OCI-LY3 (cell line): ENCODE measurements at regions not wholly inside any gene's neighbourhood (a gene's known extent, or its start where the extent isn't known, plus 50 kb on each side); places are given as distances from the start of the nearest gene placed in this dataset.

Experiments
- EZH2phosphoT487 ChIP-seq: fragments of 200-600 bp; shearing (Covaris generic); IDR thresholded peaks from 2 replicates; pipeline ENCODE4 v1.6.1; 2018; ENCODE audit warnings: antibody characterized with exemption, mixed run types, low read depth
- TF ChIP-seq, protein P1 (sequence below): fragments of 200-600, 300-600 bp; sonication (generic); IDR thresholded peaks from 2 replicates; pipeline ENCODE4 v1.5.1; 2014; ENCODE audit warnings: antibody characterized with exemption, low read length, low read depth

DNA sequence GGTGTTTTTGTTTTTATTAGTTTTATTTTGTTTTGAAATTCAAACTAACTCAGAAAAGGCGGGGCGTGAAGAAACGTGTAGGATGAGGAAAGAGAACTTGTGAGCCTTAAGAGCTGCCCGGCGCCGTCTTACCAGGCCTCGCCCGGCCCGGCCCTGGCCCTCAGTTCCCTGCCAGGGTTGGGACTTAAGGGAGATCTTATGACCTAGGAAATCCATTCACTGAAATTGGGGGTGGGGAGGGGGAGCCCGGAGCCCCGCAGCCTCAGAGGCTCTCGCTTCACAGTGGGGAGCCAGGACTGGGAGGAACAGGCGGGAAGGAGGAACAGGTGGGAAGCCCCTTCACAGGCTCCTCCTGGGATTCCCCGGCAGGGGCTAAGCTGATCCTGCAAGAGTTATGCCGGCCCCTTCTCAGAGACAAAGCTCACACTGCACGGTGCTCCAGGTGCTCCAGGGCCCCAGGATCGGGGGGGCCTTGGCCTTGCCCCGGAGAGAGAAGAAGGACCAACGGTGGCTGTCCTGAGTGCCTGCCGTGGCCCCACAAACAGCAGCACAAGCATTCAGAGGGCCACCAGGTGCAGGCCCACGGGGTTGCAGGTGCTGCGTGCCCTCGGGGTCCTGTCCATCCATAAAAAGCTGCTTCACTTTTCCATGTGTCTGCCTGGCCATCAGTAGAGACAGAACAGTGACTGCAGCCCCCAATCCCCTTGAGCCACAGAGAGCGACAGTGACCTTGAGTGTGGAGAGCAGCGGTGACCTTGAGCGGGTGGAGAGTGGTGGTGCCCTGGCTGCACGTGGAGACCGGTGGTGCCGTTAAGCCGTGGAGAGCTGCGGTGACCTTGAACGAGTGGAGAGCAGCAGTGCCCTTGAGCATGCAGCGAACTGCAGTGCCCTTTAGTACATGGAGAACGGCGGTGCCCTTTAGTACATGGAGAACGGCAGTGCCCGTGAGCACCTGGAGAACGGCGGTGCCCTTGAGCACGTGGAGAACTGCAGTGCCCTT is 152.7 kb downstream of the DLL1 start:
- TF ChIP-seq, protein P1, sequence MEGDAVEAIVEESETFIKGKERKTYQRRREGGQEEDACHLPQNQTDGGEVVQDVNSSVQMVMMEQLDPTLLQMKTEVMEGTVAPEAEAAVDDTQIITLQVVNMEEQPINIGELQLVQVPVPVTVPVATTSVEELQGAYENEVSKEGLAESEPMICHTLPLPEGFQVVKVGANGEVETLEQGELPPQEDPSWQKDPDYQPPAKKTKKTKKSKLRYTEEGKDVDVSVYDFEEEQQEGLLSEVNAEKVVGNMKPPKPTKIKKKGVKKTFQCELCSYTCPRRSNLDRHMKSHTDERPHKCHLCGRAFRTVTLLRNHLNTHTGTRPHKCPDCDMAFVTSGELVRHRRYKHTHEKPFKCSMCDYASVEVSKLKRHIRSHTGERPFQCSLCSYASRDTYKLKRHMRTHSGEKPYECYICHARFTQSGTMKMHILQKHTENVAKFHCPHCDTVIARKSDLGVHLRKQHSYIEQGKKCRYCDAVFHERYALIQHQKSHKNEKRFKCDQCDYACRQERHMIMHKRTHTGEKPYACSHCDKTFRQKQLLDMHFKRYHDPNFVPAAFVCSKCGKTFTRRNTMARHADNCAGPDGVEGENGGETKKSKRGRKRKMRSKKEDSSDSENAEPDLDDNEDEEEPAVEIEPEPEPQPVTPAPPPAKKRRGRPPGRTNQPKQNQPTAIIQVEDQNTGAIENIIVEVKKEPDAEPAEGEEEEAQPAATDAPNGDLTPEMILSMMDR: no peak
- no peak for TF ChIP-seq EZH2phosphoT487
